Fibroblast of villous mesenchyme (primary cell): ENCODE measurements at regions not wholly inside any gene's neighbourhood (a gene's known extent, or its start where the extent isn't known, plus 50 kb on each side); places are given as distances from the start of the nearest gene placed in this dataset.

Source experiments
- DNase-seq: peaks from one replicate; pipeline ENCODE4 v3.0.0-alpha.2; 2010; ENCODE audit warnings: low read depth
- H3K4me3 ChIP-seq: 2 replicates; pipeline ENCODE4 v1.5.1; 2011; ENCODE audit warnings: low read depth, mild to moderate bottlenecking, low read length
- CTCF ChIP-seq: IDR thresholded peaks from 2 replicates; pipeline ENCODE4 v1.5.1; 2012; ENCODE audit warnings: low read depth, mild to moderate bottlenecking, low read length; ENCODE audit not compliant: insufficient read depth

DNA sequence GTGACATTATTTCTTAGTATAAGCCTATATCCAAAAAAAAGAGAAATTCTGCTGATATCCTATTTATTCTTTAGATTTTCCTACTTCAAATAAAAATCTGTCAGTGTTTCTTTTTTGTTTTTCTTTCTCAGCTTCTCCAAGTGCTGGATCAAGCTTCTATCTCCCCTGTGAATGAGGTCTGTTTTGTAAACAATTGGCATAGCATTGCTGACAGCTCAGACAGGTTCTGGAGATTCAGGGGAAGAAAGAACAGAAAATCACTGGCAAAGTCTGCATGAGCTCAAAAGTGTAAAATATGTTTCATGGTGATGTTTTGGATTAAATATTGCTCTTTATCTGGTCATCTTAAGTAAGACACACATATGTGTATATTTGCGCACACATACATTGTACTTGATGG lies 492.0 kb upstream of the IGFBP7 start:
- no peak overlapping the region for H3K4me3 ChIP-seq
- no peak for TF ChIP-seq CTCF

DNA sequence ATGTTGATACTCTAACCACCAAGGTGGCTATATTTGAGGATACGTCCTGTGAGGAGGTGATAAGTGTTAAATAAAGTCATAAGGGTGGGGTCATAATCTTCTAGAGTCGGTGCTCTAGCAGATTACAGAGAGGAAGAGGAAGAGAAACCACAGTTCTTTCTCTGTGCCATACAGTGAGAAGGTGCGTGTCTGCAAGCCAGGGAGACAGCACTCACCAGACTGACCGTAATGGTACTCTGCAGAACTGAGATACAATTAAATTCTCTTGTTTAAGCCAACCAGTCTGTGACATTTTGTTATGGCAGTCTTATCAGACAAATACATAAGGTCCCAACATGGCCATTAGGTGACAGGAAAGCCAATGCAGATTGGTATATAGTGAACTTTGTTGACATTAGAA lies 480.9 kb upstream of the IGFBP7 start:
- no peak for TF ChIP-seq CTCF
- H3K4me3 ChIP-seq: no peak overlapping the region
- DNase-seq: no peak

More for the DNA sequence above, 492.0 kb upstream of the IGFBP7 start:
- no peak for DNase-seq

DNA sequence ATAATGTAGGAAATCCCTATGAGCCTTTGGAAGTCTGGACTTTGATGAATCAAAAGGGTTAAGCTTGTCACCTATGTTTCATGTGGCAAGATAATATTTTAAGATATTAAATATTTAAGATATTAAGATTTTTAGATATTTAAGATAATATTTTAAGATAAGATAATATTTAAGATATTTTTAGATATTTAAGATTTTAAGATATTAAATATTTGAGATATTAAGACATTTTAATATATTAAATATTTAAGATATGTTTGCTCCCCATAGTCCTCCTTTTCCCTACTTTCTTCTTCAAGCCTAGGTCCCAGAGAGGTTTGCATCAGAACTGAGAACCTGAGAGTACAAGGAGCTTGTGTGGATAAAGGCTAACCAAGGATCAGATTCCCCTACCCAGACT lies 478.4 kb upstream of the IGFBP7 start:
- no peak overlapping the region for H3K4me3 ChIP-seq
- no peak for DNase-seq
- TF ChIP-seq CTCF: no peak

- no peak for DNase-seq
- TF ChIP-seq CTCF: no peak
Measured at GRCh38 chr4:57580710-57581599, 470.8 kb upstream of the IGFBP7 start.

DNA sequence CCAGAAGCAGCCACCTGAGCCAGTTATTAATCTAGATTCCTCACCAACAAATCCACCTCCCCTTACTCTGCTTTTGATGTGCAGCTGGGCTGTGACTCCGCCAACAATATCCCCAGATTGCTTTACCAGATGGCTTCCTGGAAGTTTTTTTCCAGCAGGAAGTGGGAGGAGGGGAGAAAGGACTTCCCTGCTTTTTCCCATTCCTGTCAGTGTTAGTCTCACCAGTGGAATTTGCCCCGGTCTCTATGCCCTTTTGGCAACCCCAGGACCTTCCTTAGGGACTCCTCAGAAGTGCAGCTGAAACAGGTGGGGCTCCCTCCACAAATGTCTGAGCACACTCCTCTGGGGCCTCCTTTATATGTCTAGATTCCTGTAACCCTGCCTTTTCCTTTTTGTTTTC lies 465.2 kb upstream of the IGFBP7 start:
- DNase-seq: no peak
- no peak overlapping the region for H3K4me3 ChIP-seq
- TF ChIP-seq CTCF: no peak

More at GRCh38 chr4:57580710-57581599, 470.8 kb upstream of the IGFBP7 start:
- no peak overlapping the region for H3K4me3 ChIP-seq

- no peak overlapping the region for H3K4me3 ChIP-seq
- no peak for DNase-seq
- no peak for TF ChIP-seq CTCF
Measured at GRCh38 chr4:57554556-57555092, 444.4 kb upstream of the IGFBP7 start.
